NCI-H2227 (cell line): ENCODE measurements at regions not wholly inside any gene's neighbourhood (a gene's known extent, or its start where the extent isn't known, plus 50 kb on each side); places are given as distances from the start of the nearest gene placed in this dataset.

ENCODE experiments used
- DNase-seq: peaks from one replicate; lab custom pipeline; 2025; ENCODE audit not compliant: unreplicated experiment; lab: John Stamatoyannopoulos, UW

GRCh38 chr2:196383799-196384198, 212.4 kb upstream of the STK17B start:
- no peak for DNase-seq

GRCh38 chr2:196384729-196385128, 213.4 kb upstream of the STK17B start:
- DNase-seq = no peak

- no peak for DNase-seq
Measured at GRCh38 chr2:196389670-196390069, 218.3 kb upstream of the STK17B start.

- DNase-seq = no peak
Measured at GRCh38 chr2:196390243-196391148, 219.1 kb upstream of the STK17B start.

- no peak for DNase-seq
Measured at GRCh38 chr2:196391149-196391479, 219.7 kb upstream of the STK17B start.

GRCh38 chr2:196399096-196399495, 227.7 kb upstream of the STK17B start:
- DNase-seq = no peak

- no peak for DNase-seq
Measured at GRCh38 chr2:196399722-196400691, 228.6 kb upstream of the STK17B start.

- DNase-seq = no peak
Measured at GRCh38 chr2:196403471-196403870, 232.1 kb upstream of the STK17B start.

GRCh38 chr2:196404276-196404675, 232.9 kb upstream of the STK17B start:
- DNase-seq = no peak

GRCh38 chr2:196407675-196408264, 231.7 kb upstream of the CCDC150 start:
- DNase-seq = no peak

GRCh38 chr2:196409376-196409775, 230.1 kb upstream of the CCDC150 start:
- no peak for DNase-seq

GRCh38 chr2:196410008-196410407, 229.5 kb upstream of the CCDC150 start:
- DNase-seq = no peak

GRCh38 chr2:196413821-196414274, 225.7 kb upstream of the CCDC150 start:
- peak; percentile 32 for DNase-seq

GRCh38 chr2:196415384-196415783, 224.1 kb upstream of the CCDC150 start:
- DNase-seq = no peak

- no peak for DNase-seq
Measured at GRCh38 chr2:196420143-196420542, 219.4 kb upstream of the CCDC150 start.

GRCh38 chr2:196421880-196422279, 217.6 kb upstream of the CCDC150 start:
- no peak for DNase-seq

- no peak for DNase-seq
Measured at GRCh38 chr2:196422361-196422760, 217.2 kb upstream of the CCDC150 start.

GRCh38 chr2:196426122-196426521, 213.4 kb upstream of the CCDC150 start:
- DNase-seq = no peak

- DNase-seq = no peak
Measured at GRCh38 chr2:196427986-196428634, 211.4 kb upstream of the CCDC150 start.

GRCh38 chr2:196431076-196431475, 208.4 kb upstream of the CCDC150 start:
- no peak for DNase-seq

- DNase-seq = peak; percentile 37
Measured at GRCh38 chr2:196431957-196432356, 207.6 kb upstream of the CCDC150 start.
